Inflammatory macrophage (primary cell): ENCODE measurements at regions not wholly inside any gene's neighbourhood (a gene's known extent, or its start where the extent isn't known, plus 50 kb on each side); places are given as distances from the start of the nearest gene placed in this dataset.
"Not testable (repeated sequence)": the region's sequence is repeated elsewhere in the genome, so short reads cannot be mapped to it uniquely, and the experiment has no call there.

ENCODE experiments used
- DNase-seq, 2 donors: peaks; one replicate each; pipeline ENCODE4 v3.0.0-alpha.2; 2020 to 2022

DNA sequence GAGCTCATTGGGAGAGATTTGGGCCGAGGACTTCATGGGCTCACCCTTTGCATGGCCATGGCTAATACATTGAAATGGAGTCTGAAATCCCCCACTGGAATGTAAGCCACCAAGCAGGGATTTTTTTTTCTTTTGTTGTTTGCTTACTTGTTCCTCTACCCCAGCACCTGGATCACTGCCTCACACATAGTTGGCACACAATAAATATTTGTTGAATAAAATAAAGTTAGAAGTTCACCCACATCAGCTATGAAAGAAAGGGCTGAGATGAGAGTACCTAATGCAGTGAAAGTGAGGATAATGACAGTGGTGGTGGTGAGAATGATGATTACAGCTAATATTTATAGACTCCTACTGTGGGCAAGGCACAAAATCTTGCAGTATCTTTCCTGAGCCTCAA, 98.1 kb upstream of the ANXA1 start:
- DNase-seq, result no peak

DNA sequence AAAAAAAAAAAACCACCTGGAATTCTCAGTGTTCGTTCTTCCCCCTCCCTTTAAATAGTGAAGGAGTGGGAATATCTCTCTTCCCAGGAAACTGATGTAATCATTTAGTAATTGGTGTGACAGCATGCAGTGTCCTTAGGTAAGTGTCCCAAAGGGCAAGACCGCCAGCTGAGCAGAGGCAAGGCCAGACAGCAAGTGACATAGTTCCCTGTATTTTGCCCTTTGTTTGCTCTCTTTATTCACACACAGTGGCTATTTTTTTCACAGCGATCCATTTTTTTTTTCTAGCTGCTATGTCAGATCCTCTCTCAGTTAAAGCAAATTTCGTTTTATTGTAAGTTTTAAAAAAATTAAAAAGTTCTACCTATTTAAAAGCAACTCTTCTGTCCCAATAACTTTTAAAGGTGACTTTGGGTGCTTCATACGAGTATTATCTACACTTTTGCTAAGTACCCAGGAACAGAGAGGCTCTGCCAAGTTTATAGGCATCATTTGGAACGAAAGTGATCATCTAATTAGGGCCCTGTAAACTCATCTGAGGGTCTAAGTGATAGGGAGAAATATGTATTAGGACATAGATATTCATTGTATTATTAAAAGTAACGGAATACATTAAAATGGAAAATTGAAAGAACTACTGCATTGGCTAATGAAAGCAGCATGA, 98.2 kb upstream of the ALDH1A1 start:
- no peak for DNase-seq

DNA sequence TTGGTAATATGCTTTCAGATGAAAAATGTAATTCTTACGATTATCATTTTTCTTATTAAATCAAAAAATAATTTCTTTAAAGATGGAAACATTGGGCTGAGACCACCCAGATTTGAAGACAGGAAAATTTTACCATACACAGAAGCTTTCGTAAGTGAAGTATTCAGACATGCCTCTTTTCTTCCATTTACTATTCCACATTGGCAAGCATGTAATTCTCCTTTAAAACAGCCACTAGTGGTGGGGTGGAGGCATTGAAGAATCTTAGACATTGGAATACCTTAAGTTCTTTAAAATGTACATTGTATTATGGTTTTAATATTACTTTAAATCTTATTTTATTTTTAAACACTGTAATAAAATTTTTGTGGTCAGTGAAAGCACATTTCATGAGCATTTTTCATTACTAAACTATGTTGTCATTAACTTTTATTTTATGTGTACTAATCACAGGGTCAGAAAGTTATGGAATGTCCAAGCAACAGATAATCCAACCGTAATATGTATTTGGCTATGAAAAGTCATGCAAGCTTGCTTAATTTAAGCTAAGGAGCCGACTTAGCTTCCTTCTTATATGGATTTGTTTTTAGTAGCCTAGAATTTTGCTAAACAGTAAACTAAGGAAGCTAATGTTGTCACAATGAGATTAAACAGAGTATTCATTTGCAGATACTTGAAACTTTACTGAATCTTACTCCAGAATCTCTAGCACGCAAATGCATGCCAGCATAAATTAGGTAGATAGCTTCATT, 97.4 kb upstream of the ALDH1A1 start:
- DNase-seq, result no peak

DNA sequence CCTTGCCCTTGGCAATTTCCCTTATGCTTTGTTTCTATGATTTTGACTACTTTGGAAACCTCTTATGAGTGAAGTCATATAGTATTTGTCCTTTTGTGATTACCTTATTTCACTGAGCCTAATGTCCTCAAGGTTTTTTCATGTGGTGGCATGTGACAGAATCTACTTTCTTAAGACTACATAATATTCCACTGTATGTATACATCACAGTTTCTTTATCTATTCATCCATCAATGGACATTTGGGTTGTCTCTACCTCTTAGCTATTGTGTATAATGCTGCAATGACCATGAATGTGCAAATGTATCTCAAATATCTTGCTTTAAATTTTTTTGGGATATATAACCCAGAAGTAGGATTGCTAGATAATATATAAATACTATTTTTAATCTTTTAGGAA, 96.4 kb upstream of the ALDH1A1 start:
- DNase-seq, result no peak

DNA sequence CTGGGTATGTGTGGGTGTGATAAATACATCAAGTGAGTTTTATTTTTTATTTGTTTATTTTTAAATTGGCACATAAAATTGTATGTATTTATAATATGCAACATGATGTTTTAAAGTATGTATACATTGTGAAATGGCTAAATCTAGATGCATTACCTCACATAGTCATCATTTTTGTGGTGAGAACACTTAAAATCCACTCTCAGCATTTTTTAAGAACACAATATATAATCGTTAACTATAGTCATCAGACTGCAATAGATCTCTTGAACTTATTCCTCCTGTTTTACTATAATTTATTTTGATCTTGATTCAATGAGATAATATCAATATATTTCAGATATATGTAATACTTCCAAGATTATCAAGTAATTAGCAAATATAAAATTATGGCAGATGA, 93.9 kb upstream of the ALDH1A1 start:
- no peak for DNase-seq

DNA sequence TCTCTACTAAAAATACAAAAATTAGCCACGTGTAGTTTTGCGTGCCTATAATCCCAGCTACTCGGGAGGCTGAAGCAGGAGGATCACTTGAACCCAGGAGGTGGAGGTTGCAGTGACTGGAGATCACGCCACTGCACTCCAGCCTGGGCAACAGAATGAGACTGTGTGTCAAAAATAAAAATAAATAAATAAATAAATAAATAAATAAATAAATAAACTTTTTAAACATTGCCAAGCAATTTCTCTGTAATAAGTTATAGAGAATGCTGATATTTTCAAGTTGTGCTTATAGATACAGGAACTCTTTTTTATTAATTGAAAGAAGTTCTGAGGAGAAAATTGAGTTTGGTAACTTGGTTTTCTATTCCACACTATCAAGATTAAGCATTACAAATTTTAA, 91.9 kb upstream of the ALDH1A1 start:
- DNase-seq, result not testable (repeated sequence)

DNA sequence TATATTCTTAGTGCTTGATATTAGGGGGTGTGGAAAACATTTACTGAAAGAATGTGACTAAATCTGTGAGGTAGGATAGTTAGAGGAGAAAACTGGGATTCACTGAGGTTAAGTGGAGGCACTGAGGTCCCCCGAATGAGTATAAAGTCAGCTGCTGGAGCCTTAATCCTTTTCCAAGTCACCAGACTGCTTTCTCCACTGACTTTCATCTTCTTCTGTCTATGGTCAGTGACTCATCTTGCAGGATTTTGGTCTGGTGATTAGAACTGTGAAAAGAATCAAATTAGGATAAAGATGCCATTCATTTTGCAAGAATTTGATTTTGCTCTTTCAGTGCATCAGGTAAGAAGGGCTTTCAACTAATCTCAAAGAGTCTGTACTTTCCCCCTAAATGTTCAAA, 89.3 kb upstream of the ALDH1A1 start:
- DNase-seq, result no peak

DNA sequence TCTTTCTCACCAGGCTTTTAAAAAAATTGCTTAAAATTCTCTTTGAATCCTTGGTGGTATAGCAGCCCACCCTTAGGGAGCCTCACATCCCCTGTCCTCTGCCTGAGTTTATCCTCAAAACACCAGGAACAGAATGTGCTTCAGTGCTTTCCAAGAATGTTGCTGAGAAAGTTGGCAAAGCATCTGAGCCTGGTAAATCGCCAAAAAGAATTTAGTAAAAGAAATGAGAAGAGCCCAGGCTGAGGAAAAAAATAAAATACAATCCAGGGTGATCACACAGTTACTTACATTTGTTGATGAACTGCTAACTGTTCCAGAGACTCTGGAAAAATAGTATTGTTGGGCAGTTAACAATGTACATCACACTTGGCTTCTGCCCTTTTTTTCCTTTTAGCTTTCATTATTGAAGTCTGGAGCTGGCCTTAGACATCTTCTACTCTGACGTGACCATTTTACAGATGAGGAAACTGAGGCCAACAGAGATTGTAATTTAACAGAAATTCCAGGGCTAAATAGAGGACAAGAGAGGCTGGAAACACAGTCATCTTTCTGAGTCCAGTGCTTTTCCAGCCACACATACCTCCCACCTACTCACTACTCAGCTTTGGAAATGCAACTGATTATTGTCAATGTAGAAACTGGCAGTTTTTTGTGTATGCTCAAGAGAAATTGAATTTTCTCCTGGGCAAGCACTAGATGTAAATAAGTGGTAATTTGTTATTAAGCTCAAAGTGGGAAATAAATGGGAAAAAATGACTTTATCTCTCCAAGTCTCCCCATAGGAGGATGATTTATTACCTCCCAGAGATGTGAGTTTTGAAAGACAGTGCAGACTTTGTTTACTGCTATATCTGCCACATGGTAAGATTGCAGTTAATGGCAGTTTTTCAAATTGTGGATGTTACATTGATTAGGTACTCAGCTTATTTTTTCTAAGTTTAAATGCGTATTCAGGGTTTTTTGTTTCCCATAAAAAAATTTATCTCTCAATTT, 86.7 kb upstream of the ALDH1A1 start:
- no peak for DNase-seq

DNA sequence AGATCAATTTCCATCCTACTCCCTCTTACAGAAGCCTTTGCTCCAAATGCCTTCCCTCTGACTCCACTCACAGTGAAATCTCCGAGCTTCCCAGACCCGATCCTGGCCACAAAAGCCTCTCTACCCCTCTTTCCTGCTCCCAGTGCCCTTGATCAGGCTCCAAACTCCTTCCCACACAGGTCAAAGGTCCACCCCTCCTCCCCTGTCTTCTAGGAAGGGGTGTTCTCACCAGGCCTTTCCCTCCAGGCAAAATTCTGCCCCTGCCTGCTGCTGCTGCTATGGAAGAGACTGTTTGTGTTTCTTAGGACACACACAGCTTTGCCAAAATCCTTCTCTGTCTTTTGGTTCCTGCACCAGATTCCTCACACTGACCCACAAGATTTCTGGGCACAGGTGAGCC, 85.8 kb upstream of the ALDH1A1 start:
- DNase-seq, result no peak

DNA sequence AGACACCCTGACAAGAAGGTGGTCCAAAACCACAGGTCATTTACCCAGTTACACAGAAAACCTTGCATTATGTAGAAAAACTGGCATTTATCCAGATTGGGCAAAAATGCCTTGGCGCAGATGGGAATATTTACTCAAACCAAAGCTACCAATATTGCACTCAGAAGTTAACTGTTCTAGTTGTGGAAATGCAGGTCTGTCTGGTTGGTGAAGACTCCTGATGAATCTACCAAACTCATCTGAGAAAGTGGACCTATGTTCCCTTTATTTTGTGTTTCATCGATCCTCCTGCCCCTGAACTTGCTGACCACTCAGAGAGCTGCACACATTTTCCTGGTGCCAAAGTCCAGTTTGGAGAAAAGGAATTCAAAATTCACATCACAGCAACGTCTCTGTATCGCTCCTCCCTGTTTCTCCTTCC, 85.2 kb upstream of the ALDH1A1 start:
- DNase-seq, result no peak

DNA sequence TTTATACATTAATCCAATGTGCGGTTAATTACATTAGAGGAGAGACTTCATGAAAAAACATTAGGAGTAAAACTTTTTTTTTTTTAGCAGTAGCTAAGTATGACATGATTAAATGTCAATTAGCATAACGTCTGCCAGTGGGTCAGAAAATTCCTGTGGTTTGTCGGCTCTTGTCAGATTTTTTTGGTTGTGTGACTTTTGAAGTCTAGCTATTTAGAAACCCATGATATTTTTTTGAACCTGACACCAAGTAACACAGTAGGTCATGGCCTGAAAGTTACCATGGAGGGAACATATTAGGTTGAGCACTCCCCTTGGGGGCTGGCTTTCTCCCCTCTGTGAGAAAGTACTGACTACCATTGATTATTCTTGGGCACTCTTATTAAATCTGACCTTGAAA, 84.8 kb upstream of the ALDH1A1 start:
- no peak for DNase-seq

DNA sequence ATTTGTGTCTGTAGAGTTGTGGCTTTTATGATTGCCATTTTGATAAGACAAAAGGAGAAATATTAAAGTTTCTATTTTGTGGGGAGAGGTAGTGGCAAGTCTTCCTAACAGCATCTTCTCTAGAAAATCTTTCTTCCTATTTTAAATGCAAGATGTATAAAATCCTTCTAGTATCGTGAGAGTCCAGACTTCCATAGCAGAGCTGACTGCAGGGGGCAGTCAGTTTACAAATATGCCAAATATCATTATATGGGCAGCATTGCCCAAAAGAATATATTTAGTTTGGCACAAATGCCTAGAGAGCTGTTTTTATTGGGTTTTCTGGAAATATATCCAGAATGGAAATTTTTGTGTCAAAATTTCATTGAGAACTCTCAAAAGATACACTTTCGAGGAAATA, 82.1 kb upstream of the ALDH1A1 start:
- no peak for DNase-seq

DNA sequence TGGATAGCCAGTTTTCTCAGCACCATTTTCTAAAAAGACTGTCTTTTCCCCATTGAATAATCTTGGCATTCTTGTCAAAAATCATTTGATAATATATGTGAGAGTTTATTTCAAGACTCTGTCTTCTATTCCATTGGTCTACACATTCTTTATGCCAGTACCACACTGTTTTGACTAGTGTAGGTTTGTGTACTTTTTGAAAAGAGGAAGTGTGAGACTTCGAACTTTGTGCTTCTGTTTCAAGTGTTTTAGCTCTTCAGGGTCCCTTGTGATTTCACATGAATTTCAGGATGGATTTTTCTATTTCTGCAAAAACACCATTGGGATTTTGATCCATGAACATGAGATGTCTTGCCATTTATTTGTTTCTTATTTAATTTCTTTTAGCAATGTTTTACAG, 78.5 kb upstream of the ALDH1A1 start:
- no peak for DNase-seq

DNA sequence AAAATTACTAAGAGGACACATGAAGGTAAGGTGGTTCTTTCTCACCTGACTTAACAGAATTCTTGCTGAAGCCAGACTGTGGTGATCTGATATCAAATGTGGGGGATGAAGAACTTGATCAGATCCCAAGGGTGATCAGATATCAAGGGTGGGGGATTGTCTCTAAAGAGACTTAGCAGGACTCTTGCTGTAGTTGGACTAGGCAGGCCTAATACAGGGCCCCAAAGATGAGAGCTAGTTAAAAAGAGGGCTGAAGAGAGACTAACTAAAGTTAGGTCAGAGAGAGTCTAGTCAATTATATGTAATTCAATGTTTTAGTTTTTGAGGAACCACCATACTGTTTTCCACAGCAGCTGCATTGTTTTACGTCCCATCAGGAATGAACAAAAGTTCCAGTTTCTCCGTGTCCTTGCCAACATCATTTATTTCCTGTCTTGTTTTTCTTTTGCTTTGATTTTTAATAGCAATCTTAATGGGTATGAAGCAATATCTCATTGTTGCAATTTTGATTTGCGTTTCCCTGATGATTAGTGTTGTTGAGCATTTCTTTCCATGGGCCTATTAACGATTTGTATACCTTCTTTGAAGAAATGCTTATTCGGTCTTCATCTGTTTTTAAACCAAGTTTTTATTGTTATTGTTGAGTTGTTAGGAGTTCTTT, 77.6 kb upstream of the ALDH1A1 start:
- DNase-seq, result no peak

DNA sequence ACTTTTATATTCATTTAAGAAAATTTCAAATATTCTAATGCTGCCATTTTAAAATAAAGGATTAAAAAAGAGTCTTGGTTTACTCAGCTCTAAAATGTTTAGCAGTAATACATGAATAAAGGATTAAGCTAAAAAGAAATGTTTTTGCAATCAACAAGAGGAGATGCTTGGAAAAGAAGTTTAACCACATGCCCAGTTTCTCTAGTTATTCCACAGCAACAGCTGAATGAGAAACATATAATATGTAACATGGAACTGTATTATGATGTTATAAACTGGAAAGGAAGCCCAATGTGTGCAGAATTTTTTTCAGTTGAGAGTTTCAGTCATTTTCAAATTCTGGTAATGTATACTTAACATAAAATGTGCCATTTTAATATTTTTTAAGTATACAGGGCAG, 76.5 kb upstream of the ALDH1A1 start:
- DNase-seq, result no peak

DNA sequence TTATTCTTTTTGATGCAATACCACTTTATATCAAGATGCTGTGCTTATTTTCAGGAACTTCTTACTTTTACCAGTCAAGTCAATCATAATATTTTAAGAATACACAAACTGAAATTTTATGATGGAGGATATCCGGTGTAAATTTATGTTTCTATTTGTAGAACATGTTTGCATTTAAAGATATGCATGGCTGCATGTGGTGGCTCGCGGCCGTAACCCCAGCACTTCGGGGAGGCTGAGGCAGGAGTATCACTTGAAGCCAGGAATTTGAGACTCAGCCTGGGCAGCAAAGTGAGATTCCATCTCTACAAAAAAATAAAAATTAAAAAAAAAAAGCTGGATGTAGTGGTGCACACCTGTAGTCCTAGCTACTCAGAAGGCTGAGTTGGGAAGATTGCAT, 73.5 kb upstream of the ALDH1A1 start:
- DNase-seq, result no peak

DNA sequence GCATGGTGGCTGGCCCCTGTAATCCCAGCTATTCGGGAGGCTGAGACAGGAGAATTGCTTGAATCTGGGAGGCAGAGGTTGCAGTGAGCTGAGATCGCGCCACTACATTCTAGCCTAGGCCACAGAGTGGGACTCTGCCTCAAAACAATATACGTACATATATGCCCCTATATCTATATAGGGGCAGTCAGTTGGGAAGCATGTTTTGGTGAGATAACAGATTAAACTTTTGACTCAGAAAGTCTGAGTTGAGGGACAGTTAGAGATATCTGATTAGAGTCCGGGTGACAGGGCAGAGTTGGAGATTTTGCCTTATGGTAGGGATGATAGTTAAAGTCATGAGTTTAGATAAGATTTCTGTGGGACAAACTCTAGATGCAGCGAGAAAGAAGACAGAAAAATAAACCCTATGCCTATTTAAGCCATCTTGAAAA, 71.8 kb upstream of the ALDH1A1 start:
- no peak for DNase-seq

DNA sequence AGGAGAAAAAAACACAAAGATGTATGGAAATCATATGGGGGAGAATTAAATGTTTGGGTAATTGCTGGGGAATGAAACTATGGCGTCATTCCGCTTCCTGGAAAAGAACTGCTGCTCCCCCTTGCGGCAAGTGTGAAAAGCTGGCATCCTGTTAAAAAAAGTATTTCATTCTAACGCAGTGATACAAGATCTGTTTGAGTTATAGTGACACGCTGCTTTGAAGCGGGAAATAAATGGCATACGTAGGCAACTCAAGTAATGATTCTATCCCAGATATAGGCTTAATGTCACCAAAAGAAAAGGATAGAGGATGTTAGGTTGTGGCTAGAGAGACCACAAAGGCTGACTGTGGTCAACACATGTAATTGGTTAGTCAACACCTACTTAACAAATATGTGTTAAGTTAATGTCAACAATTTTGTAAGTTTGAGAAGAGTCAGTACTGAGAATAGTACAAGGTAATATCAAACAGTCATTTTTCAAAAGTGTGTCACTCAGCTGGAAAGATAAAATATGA, 70.2 kb upstream of the ALDH1A1 start:
- peak; percentile 51 to 54 for DNase-seq

DNA sequence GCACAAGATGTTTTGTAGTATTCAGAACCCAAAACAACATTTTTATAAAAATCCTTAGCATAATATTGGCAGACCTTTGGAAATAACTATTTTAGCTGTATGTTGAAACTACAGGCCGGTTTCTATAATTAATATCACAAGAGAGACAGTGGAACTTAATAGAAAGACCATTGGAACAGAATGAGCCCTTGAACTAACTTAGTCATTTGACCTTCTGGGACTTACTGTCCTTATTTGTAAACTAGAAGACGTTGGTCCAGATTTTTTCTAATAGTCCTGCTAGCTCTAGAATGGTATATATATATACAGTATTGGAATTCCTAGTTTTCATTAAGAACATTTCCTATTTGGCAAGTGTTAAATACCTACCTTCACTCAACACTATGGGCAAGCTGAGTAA, 69.5 kb upstream of the ALDH1A1 start:
- DNase-seq, result no peak

DNA sequence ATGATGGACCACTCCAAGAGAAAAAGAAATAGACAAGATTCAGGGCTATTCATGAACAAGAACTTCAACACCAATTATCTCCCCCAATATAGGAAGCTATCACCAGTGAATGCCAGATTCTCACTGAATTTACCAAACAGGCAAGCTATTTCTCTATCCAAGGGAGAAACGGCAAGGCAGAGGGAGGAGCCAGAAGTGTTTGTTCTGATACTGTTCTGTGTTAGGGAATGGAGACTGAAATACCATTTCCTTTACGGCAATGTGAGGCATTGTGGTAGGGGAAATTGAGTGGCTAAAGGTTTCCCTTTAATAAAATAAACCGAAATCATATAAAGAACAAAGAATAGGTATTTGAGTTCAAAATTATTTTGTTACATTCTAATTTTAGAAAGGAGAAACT, 68.0 kb upstream of the ALDH1A1 start:
- no peak for DNase-seq

DNA sequence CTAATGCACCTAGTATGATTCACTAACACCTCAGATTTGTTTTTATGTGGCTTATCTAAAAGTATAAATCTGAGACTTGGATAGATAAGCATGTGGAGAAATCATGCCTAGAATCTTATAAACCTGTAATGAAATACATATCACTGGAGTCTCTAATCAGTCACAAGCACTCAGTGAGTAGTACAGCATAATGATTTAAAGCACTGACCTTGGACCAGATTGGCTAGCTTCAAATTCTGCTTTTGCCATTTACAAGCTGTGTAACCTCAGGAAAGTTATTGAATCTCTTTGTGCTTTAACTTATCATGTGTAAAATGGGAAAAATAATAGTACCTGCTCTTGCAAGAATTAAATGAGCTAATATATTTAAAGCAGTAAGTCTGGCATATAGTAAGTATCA, 61.2 kb upstream of the ALDH1A1 start:
- no peak for DNase-seq

DNA sequence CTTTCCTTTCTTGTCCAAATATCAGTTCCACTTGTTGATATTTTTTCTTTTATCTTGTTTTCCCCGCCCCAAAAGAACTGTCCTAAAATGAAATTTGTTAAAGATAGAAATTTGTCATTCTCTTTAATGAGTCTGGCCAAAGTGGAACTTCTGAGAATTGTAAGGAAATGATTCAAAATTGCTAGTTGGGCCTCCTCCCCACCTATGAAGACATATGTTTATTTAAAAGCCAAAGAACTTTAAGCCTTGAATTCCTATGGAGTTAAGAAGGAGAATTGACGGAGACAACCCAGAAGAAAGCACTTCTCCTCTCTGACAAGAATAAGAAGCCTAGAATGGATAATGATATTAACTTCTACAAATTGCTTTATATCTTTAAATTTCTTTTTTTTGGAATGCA, 59.1 kb upstream of the ALDH1A1 start:
- no peak for DNase-seq
